ENCODE measurements at regions not wholly inside any gene's neighbourhood (a gene's known extent, or its start where the extent isn't known, plus 50 kb on each side); places are given as distances from the start of the nearest gene placed in this dataset.

- DNase-seq (ENCODE audit: extremely low read depth, low read depth), result no peak
- TF ChIP-seq CTCF (IDR thresholded peaks at IDR 0.05; ENCODE audit: low read depth, low read length), result no peak
Measured at GRCh38 chr3:74332165-74332564, 282.3 kb downstream of the CNTN3 start.

- DNase-seq (ENCODE audit: extremely low read depth, low read depth), result no peak
- no peak for TF ChIP-seq CTCF (IDR thresholded peaks at IDR 0.05; ENCODE audit: low read depth, low read length)
Measured at GRCh38 chr3:74331711-74332110, 282.7 kb downstream of the CNTN3 start.

GRCh38 chr3:74329096-74329495 is 285.4 kb downstream of the CNTN3 start:
- DNase-seq (ENCODE audit: extremely low read depth, low read depth), result no peak
- TF ChIP-seq CTCF (IDR thresholded peaks at IDR 0.05; ENCODE audit: low read depth, low read length), result no peak

GRCh38 chr3:74328435-74328834 is 286.0 kb downstream of the CNTN3 start:
- no peak for DNase-seq (ENCODE audit: extremely low read depth, low read depth)
- no peak for TF ChIP-seq CTCF (IDR thresholded peaks at IDR 0.05; ENCODE audit: low read depth, low read length)

- no peak for TF ChIP-seq CTCF (IDR thresholded peaks at IDR 0.05; ENCODE audit: low read depth, low read length)
- DNase-seq (ENCODE audit: extremely low read depth, low read depth), result no peak
Measured at GRCh38 chr3:74315291-74315690, 299.2 kb downstream of the CNTN3 start.

GRCh38 chr3:74314696-74315095 is 299.8 kb downstream of the CNTN3 start:
- TF ChIP-seq CTCF (IDR thresholded peaks at IDR 0.05; ENCODE audit: low read depth, low read length), result no peak
- no peak for DNase-seq (ENCODE audit: extremely low read depth, low read depth)

GRCh38 chr3:74309716-74310115 is 304.7 kb downstream of the CNTN3 start:
- TF ChIP-seq CTCF (IDR thresholded peaks at IDR 0.05; ENCODE audit: low read depth, low read length), result no peak
- no peak for DNase-seq (ENCODE audit: extremely low read depth, low read depth)
